ENCODE measurements at regions not wholly inside any gene's neighbourhood (a gene's known extent, or its start where the extent isn't known, plus 50 kb on each side); places are given as distances from the start of the nearest gene placed in this dataset.

Small RNAs in the stretch of these regions (small RNA-seq; reads per million reads assigned to genes)
- gene MIR5007: 0 reads per million in 3 donors
- gene RF02271: 0 reads per million in 3 donors

Measured in esophagus muscularis mucosa (tissue), 3 donors.